Fibroblast of lung (primary cell): ENCODE measurements at regions not wholly inside any gene's neighbourhood (a gene's known extent, or its start where the extent isn't known, plus 50 kb on each side); places are given as distances from the start of the nearest gene placed in this dataset.
A peak's percentile ranks its signal among the peaks of the same experiment; 100 is the strongest.

ENCODE experiments used
- DNase-seq, 2 donors: peaks; one replicate each; pipeline versions ENCODE4 v3.0.0 to v3.0.0-alpha.2; 2010; ENCODE audit warnings: low read depth in 2 of 2
- H2AFZ ChIP-seq: 2 replicates; pipeline ENCODE4 v1.5.1; 2012; ENCODE audit warnings: low read length, control low read depth, inconsistent platforms
- H3K27ac ChIP-seq: 2 replicates; pipeline ENCODE4 v1.5.1; 2011; ENCODE audit warnings: low read length, control low read depth; ENCODE audit not compliant: insufficient read depth
- H3K27me3 ChIP-seq: 2 replicates; pipeline ENCODE4 v1.5.1; 2011; ENCODE audit warnings: mild to moderate bottlenecking, low read length; ENCODE audit not compliant: control insufficient read depth, insufficient read depth
- H3K36me3 ChIP-seq: 2 replicates; pipeline ENCODE4 v1.5.1; 2011; ENCODE audit warnings: low read length; ENCODE audit not compliant: control insufficient read depth, insufficient read depth
- H3K4me1 ChIP-seq: 2 replicates; pipeline ENCODE4 v1.5.1; 2011; ENCODE audit warnings: low read length; ENCODE audit not compliant: control insufficient read depth, insufficient read depth; ENCODE audit errors: extremely low read depth
- H3K4me2 ChIP-seq: 2 replicates; pipeline ENCODE4 v1.5.1; 2011; ENCODE audit warnings: low read length, control low read depth; ENCODE audit not compliant: insufficient read depth; ENCODE audit errors: extremely low read depth
- H3K4me3 ChIP-seq, 4 experiments: fragments of 200-600 bp in 1 of 4; sonication (generic) in 1 of 4; replicated peaks in 1 of 4; 2 replicates each; pipeline ENCODE4 v1.5.1; 2011 to 2016; ENCODE audit warnings: low read length in 4 of 4, low read depth in 3 of 4, mild to moderate bottlenecking in 3 of 4, control low read depth in 2 of 4, inconsistent platforms in 1 of 4, mixed read lengths in 1 of 4; ENCODE audit not compliant: insufficient read depth in 1 of 4; ENCODE audit errors: control extremely low read depth in 1 of 4
- H3K79me2 ChIP-seq: 2 replicates; pipeline ENCODE4 v1.5.1; 2012; ENCODE audit warnings: mild to moderate bottlenecking, low read length, inconsistent platforms; ENCODE audit not compliant: control insufficient read depth, insufficient read depth
- H3K9ac ChIP-seq: 2 replicates; pipeline ENCODE4 v1.5.1; 2011; ENCODE audit warnings: mild to moderate bottlenecking, low read length, control low read depth; ENCODE audit not compliant: insufficient read depth
- H3K9me3 ChIP-seq: 2 replicates; pipeline ENCODE4 v1.5.1; 2012; ENCODE audit warnings: low read depth, low read length; ENCODE audit not compliant: control insufficient read depth, insufficient read depth
- H4K20me1 ChIP-seq: 2 replicates; pipeline ENCODE4 v1.5.1; 2011; ENCODE audit warnings: low read length; ENCODE audit not compliant: control insufficient read depth, insufficient read depth; ENCODE audit errors: extremely low read depth
- EZH2 ChIP-seq: IDR thresholded peaks from 2 replicates; pipeline ENCODE4 v1.5.1; 2012; ENCODE audit warnings: low read length, control low read depth, mild to moderate bottlenecking; ENCODE audit errors: missing control alignments
- TF ChIP-seq, protein P1 (sequence below), 2 donors: IDR thresholded peaks in 1 of 2; conservative IDR thresholded peaks in 1 of 2; 1 replicate in 1 of 2; 2 replicates in 1 of 2; pipeline ENCODE4 v1.5.1; 2011 to 2012; ENCODE audit warnings: low read length in 2 of 2, control low read depth in 1 of 2, inconsistent platforms in 1 of 2, low read depth in 1 of 2, mild to moderate bottlenecking in 1 of 2

DNA sequence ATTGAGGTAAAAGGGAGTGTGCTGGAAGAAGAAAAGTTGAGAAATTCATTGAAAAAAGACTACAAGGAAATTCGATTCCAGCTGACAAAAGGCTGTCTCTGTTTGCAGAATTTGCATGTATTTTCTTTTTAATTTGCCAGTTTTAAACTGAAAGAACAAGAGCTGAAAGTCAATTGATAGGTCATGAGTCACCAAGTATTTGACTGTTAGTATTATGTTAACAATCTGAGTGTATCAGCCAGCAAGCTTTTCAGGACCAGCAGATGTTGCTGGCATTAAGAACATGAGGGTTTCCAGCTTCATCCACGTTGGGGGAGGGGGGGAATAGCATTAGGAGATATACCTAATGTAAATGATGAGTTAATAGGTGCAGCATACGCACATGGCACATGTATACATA lies 726.7 kb downstream of the METTL15 start:
- Histone ChIP-seq H3K27me3 (no peaks in the 10 kb centered on the region), H3K9ac (no peak overlapping the region), H3K4me3 (no peak overlapping the region), H3K9me3 (no peaks in the 10 kb centered on the region), H2AFZ (no peak overlapping the region), H3K79me2 (no peaks in the 10 kb centered on the region), H3K4me2 (peak overlapping the region; percentile 32), H3K36me3 (no peaks in the 10 kb centered on the region), H3K4me1 (peaks cover 8% of the 10 kb centered on the region), H4K20me1 (no peaks in the 10 kb centered on the region), H3K27ac (peak overlapping the region; percentile 79)
- TF ChIP-seq, protein P1, sequence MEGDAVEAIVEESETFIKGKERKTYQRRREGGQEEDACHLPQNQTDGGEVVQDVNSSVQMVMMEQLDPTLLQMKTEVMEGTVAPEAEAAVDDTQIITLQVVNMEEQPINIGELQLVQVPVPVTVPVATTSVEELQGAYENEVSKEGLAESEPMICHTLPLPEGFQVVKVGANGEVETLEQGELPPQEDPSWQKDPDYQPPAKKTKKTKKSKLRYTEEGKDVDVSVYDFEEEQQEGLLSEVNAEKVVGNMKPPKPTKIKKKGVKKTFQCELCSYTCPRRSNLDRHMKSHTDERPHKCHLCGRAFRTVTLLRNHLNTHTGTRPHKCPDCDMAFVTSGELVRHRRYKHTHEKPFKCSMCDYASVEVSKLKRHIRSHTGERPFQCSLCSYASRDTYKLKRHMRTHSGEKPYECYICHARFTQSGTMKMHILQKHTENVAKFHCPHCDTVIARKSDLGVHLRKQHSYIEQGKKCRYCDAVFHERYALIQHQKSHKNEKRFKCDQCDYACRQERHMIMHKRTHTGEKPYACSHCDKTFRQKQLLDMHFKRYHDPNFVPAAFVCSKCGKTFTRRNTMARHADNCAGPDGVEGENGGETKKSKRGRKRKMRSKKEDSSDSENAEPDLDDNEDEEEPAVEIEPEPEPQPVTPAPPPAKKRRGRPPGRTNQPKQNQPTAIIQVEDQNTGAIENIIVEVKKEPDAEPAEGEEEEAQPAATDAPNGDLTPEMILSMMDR (conservative IDR thresholded peaks at IDR 0.05 in 1 of 2, IDR thresholded peaks at IDR 0.05 in 1 of 2; ENCODE audit: low read depth in 1 of 2, low read length in 2 of 2) = no peak
- TF ChIP-seq EZH2 = no peak
- DNase-seq = peak; percentile 72 to 95

DNA sequence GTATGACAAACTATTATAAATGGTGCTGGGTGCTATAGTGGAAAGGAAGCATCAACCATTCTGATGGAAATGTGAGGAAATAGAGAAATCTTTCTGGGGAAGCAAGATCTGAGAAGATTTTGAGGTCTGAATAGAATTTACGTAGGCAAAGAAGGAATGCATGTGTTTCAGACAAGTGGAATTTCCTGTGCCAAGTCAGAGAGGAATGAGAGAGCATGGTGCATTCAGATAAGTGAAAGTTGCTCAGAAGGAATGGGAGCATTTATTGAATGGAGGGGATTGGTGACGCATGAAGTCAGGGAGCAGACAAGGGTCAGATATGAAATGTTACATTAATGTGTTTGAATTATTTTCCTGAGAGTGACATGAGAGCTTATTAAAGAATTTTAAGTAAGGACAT lies 725.5 kb downstream of the METTL15 start:
- peak overlapping the region; percentile 79 for H3K27ac ChIP-seq

DNA sequence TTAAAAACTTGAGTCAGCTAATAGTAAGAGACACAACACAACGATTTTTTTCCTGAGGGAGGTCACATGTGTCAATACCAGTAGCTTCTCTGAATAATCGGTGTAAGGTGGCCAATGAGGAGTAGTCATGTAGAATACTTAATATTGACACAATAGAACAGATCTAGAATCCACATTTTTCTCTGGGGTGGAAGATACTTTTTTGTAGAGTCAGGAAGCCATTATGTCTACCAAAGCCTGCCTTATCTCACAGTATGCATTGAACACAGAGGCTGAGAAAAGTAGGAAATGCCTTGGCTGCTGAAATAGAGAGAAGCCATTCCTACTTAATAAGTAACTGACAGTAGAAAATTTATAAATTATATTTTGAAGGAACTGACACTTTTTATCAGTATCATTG lies 725.0 kb downstream of the METTL15 start:
- Histone ChIP-seq H3K9ac (no peak overlapping the region), H3K27ac (peak overlapping the region; percentile 79), H3K9me3 (no peaks in the 10 kb centered on the region), H2AFZ (no peak overlapping the region), H3K4me1 (peaks cover 8% of the 10 kb centered on the region), H4K20me1 (no peaks in the 10 kb centered on the region), H3K79me2 (no peaks in the 10 kb centered on the region), H3K27me3 (no peaks in the 10 kb centered on the region), H3K4me3 (no peak overlapping the region), H3K4me2 (no peak overlapping the region), H3K36me3 (no peaks in the 10 kb centered on the region)
- TF ChIP-seq, protein P1 (conservative IDR thresholded peaks at IDR 0.05 in 1 of 2, IDR thresholded peaks at IDR 0.05 in 1 of 2; ENCODE audit: low read depth in 1 of 2, low read length in 2 of 2) = no peak
- no peak for TF ChIP-seq EZH2
- no peak for DNase-seq

More for the DNA sequence above, 725.5 kb downstream of the METTL15 start:
- no peaks in the 10 kb centered on the region for H4K20me1 ChIP-seq
- peaks cover 8% of the 10 kb centered on the region for H3K4me1 ChIP-seq
- H3K4me2 ChIP-seq = no peak overlapping the region
- DNase-seq = peak; percentile 80 to 99
- no peaks in the 10 kb centered on the region for H3K79me2 ChIP-seq
- no peaks in the 10 kb centered on the region for H3K9me3 ChIP-seq
- H3K27me3 ChIP-seq = no peaks in the 10 kb centered on the region
- no peak overlapping the region for H3K4me3 ChIP-seq
- no peak overlapping the region for H3K9ac ChIP-seq
- H2AFZ ChIP-seq = no peak overlapping the region
- TF ChIP-seq, protein P1 (conservative IDR thresholded peaks at IDR 0.05 in 1 of 2, IDR thresholded peaks at IDR 0.05 in 1 of 2; ENCODE audit: low read depth in 1 of 2, low read length in 2 of 2) = no peak
- no peak for TF ChIP-seq EZH2
- H3K36me3 ChIP-seq = no peaks in the 10 kb centered on the region
